HepG2 (cell line): ENCODE measurements at regions not wholly inside any gene's neighbourhood (a gene's known extent, or its start where the extent isn't known, plus 50 kb on each side); places are given as distances from the start of the nearest gene placed in this dataset.

Experiments used
- ATAC-seq: fragments of 200-7000 bp; cut with Tn5 transposase; 3 replicates; pipeline ENCODE4 v1.9.1; 2020; ENCODE audit warnings: mild to moderate bottlenecking, moderate library complexity
- BruUV-seq: library from RNA; stranded (reverse); fragments of 400-500 nt; replicated peaks from 2 replicates; lab custom pipeline; 2021; lab: Mats Ljungman, UMichigan
- CTCF ChIA-PET: fragments of 300-600 bp; formaldehyde crosslinking; extraction: SDS; loops from one replicate; lab custom pipeline; 2021; ENCODE audit warnings: low total read pairs, inconsistent platforms, low intra/inter-chr PET ratio; lab: Yijun Ruan, JAX
- POLR2A ChIA-PET: fragments of 350-600 bp; sonication (Branson Sonifier 250); formaldehyde crosslinking; loops from one replicate; lab custom pipeline; 2020; ENCODE audit warnings: antibody characterized with exemption, inconsistent platforms; lab: Yijun Ruan, JAX
- DNase-seq: peaks from one replicate; pipeline ENCODE4 v3.0.0-alpha.2; 2015; ENCODE audit warnings: low spot score
- FAIRE-seq: peaks from 3 replicates; lab custom pipeline; 2011; peaks lifted over from hg19 to GRCh38; lab: Jason Lieb, UNC
- H2AFZ ChIP-seq: one replicate; pipeline ENCODE4 v1.6.1; 2011; ENCODE audit warnings: low read length, inconsistent platforms
- H3K27ac ChIP-seq: fragments of 300-600 bp; 3 replicates; pipeline ENCODE4 v1.8.0; 2011; ENCODE audit warnings: mixed run types, mild to moderate bottlenecking, mixed read lengths, low read length, inconsistent platforms; ENCODE audit not compliant: insufficient read depth; ENCODE audit errors: extremely low read length
- H3K27me3 ChIP-seq, 2 experiments: fragments of 200-600 bp in 1 of 2; 2 replicates in 1 of 2; 3 replicates in 1 of 2; pipeline versions ENCODE4 v1.6.0 to v1.8.0; 2011; ENCODE audit warnings: low read length in 2 of 2, mild to moderate bottlenecking in 2 of 2, moderate library complexity in 2 of 2, inconsistent platforms in 1 of 2; ENCODE audit not compliant: insufficient read depth in 2 of 2, control insufficient read depth in 1 of 2
- H3K36me3 ChIP-seq, 2 experiments: fragments of 200-600 bp in 1 of 2; replicated peaks in 1 of 2; 2 replicates in 1 of 2; 3 replicates in 1 of 2; pipeline versions ENCODE4 v1.5.1 to v1.8.0; 2011; ENCODE audit warnings: low read length in 2 of 2, inconsistent platforms in 1 of 2; ENCODE audit not compliant: insufficient read depth in 2 of 2, control insufficient read depth in 1 of 2
- H3K4me1 ChIP-seq: 2 replicates; pipeline ENCODE4 v1.5.1; 2012; ENCODE audit warnings: low read length, inconsistent platforms; ENCODE audit not compliant: insufficient read depth
- H3K4me2 ChIP-seq: 2 replicates; pipeline ENCODE4 v1.6.0; 2011; ENCODE audit warnings: low read depth, low read length, inconsistent platforms
- H3K4me3 ChIP-seq, 3 experiments: fragments of 200-600 bp in 1 of 3; sonication (generic), shearing (Covaris generic) in 1 of 3; replicated peaks in 1 of 3; 2 replicates each; pipeline ENCODE4 v1.5.1; 2011 to 2016; ENCODE audit warnings: low read length in 3 of 3, inconsistent platforms in 2 of 3, low read depth in 2 of 3, mild to moderate bottlenecking in 2 of 3, control low read depth in 1 of 3, mixed read lengths in 1 of 3; ENCODE audit not compliant: insufficient read depth in 1 of 3
- H3K79me2 ChIP-seq: one replicate; pipeline ENCODE4 v1.6.1; 2011; ENCODE audit warnings: low read length, inconsistent platforms; ENCODE audit not compliant: insufficient read depth
- H3K9ac ChIP-seq: 2 replicates; pipeline ENCODE4 v1.6.0; 2011; ENCODE audit warnings: mild to moderate bottlenecking, low read depth, low read length, inconsistent platforms; ENCODE audit not compliant: insufficient read depth
- H3K9me3 ChIP-seq: 2 replicates; pipeline ENCODE4 v1.5.1; 2012; ENCODE audit warnings: mild to moderate bottlenecking, low read length
- H4K20me1 ChIP-seq: 2 replicates; pipeline ENCODE4 v1.6.0; 2011; ENCODE audit warnings: inconsistent platforms, mild to moderate bottlenecking, low read length, moderate library complexity; ENCODE audit not compliant: insufficient read depth
- HOXA3 ChIP-seq: sonication (generic); formaldehyde crosslinking; IDR thresholded peaks from 2 replicates; pipeline ENCODE4 v1.5.0; 2020; ENCODE audit warnings: missing genetic modification reagents
- MXI1 ChIP-seq: IDR thresholded peaks from 3 replicates; pipeline ENCODE4 v1.6.1; 2012; ENCODE audit warnings: low read depth, low read length, inconsistent platforms, borderline replicate concordance
- ZKSCAN1 ChIP-seq: fragments of 150-350 bp; IDR thresholded peaks from 2 replicates; pipeline ENCODE4 v1.6.1; 2014; ENCODE audit warnings: low read length
- WGBS: methylation state at CpG from one replicate; pipeline ENCODE4 v1.1.6; 2017; ENCODE audit warnings: low lambda C conversion rate; 5-methylcytosine and 5-hydroxymethylcytosine counted together
- in situ Hi-C: cut with HindIII; loops from 2 replicates; pipeline ENCODE4 v1.10.0; 2017; ENCODE audit warnings: low pct_unique_long_range_greater_than_20kb; ENCODE audit not compliant: extremely low pct_ligation_motif_present
- intact Hi-C: fragments of 100-400 bp; cut with micrococcal nuclease; formaldehyde crosslinking; loops from one replicate; pipeline ENCODE4 v1.10.0; 2022; ENCODE audit not compliant: unreplicated experiment
- TF ChIP-seq, protein P1 (sequence below): sonication (generic); formaldehyde crosslinking; IDR thresholded peaks from 2 replicates; pipeline ENCODE4 v1.4.0; 2020; ENCODE audit warnings: mild to moderate bottlenecking, missing genetic modification reagents
- TF ChIP-seq, protein P2 (sequence below): IDR thresholded peaks from 2 replicates; pipeline ENCODE4 v1.6.1; 2016; ENCODE audit warnings: mild to moderate bottlenecking

DNA sequence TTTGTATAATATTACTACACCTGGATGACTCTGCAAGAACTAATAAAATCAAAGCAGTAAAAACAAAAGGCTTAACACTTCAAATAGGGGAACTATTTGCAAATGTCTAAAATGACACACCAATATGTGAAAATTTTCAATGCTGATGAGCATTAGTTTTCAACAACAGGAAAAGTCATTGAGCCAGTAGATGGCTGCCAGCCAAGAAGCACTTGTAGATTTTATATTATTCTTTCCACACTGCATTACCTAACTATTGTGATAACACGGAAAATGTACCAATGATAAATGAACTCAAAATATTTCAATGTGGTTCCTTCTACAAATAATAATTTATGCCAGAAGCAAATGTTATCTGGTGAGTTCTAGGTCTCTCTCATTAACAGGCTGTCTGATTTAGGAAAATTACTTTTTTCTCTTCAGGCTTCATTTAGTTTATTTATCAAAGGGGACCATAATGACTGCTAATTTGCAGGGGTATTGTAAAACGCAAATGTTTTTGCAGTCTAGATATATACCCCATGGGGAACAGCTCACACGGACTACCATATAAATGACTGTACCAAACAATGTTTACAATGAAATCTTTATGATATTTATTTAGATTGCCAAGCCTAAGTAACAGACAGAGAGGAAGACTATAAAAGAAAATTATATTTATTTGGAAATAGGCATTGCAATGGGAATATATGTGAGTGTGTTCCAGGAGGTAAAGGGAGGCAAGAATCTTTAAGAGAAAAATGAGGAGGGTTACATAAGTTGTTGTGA, 407.8 kb downstream of the LIG4 start (continued):
- TF ChIP-seq, protein P1, sequence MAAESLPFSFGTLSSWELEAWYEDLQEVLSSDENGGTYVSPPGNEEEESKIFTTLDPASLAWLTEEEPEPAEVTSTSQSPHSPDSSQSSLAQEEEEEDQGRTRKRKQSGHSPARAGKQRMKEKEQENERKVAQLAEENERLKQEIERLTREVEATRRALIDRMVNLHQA (CRISPR knock-in tag): no peak
- no peak for TF ChIP-seq ZKSCAN1
- TF ChIP-seq, protein P2, sequence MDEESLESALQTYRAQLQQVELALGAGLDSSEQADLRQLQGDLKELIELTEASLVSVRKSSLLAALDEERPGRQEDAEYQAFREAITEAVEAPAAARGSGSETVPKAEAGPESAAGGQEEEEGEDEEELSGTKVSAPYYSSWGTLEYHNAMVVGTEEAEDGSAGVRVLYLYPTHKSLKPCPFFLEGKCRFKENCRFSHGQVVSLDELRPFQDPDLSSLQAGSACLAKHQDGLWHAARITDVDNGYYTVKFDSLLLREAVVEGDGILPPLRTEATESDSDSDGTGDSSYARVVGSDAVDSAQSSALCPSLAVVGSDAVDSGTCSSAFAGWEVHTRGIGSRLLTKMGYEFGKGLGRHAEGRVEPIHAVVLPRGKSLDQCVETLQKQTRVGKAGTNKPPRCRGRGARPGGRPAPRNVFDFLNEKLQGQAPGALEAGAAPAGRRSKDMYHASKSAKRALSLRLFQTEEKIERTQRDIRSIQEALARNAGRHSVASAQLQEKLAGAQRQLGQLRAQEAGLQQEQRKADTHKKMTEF (CRISPR knock-in tag): no peak

DNA sequence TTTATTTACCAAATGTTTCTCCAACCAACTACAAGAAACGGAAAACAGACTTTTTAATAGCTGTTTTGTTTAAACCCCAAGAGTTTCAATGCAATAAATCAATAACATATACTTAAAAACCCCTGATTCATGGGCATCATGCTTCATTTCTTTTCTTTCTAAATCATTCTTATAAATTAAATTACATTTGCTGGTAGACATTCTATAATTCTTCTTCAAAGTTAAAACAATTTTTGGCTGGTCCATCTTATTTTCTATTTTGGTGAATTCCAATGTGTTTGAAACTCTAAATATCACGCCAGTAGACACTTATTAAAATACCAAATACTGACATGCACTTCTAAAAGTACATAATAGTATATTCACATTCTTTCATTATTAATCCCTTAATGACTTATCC, 408.6 kb downstream of the LIG4 start:
- no peak overlapping the region for H3K4me3 ChIP-seq
- no peak overlapping the region for H2AFZ ChIP-seq
- H3K79me2 ChIP-seq: no peaks in the 10 kb centered on the region
- ChIA-PET CTCF (no interaction called here), POLR2A (no interaction called here)
- WGBS: 4% methylated on average over 2 of the region's 2 CpGs
- H3K36me3 ChIP-seq: no peaks in the 10 kb centered on the region
- H3K9me3 ChIP-seq: no peaks in the 10 kb centered on the region
- FAIRE-seq: no peak
- DNase-seq: no peak
- no peak overlapping the region for H3K4me2 ChIP-seq
- no peak overlapping the region for H3K27ac ChIP-seq
- no peak for TF ChIP-seq HOXA3 (CRISPR knock-in tag)
- no peak for TF ChIP-seq MXI1
- no peaks in the 10 kb centered on the region for H3K27me3 ChIP-seq
- no peak for ATAC-seq
- H3K4me1 ChIP-seq: no peaks in the 10 kb centered on the region
- H3K9ac ChIP-seq: no peak overlapping the region
- intact Hi-C loops (no loop called here), in situ Hi-C loops (no loop called here)
- BruUV-seq: no TSS peak
- no peaks in the 10 kb centered on the region for H4K20me1 ChIP-seq
